Esophagus (tissue), 2 donors: ENCODE measurements at regions not wholly inside any gene's neighbourhood (a gene's known extent, or its start where the extent isn't known, plus 50 kb on each side); places are given as distances from the start of the nearest gene placed in this dataset.

ENCODE experiments used
- H3K27ac ChIP-seq, 2 donors: one replicate each; pipeline ENCODE4 v1.5.1; 2013; ENCODE audit warnings: low read depth in 2 of 2, mild to moderate bottlenecking in 2 of 2, inconsistent platforms in 1 of 2, low read length in 1 of 2, moderate library complexity in 1 of 2
- H3K27me3 ChIP-seq, 2 donors: one replicate each; pipeline ENCODE4 v1.6.1; 2013; ENCODE audit warnings: low read length in 2 of 2, control low read depth in 1 of 2, mild to moderate bottlenecking in 1 of 2; ENCODE audit not compliant: insufficient read depth in 2 of 2, control insufficient read depth in 1 of 2
- H3K36me3 ChIP-seq, 2 donors: one replicate each; pipeline ENCODE4 v1.6.1; 2013; ENCODE audit warnings: low read length in 1 of 2; ENCODE audit not compliant: control insufficient read depth in 2 of 2, insufficient read depth in 2 of 2
- H3K4me1 ChIP-seq, 2 donors: one replicate each; pipeline ENCODE4 v1.6.1; 2013; ENCODE audit warnings: low read length in 1 of 2; ENCODE audit not compliant: control insufficient read depth in 2 of 2, insufficient read depth in 2 of 2
- H3K4me3 ChIP-seq, 2 donors: one replicate each; pipeline ENCODE4 v1.5.1; 2013; ENCODE audit warnings: low read length in 2 of 2, mild to moderate bottlenecking in 2 of 2, low read depth in 1 of 2, moderate library complexity in 1 of 2
- H3K9me3 ChIP-seq, 2 donors: one replicate each; pipeline ENCODE4 v1.6.1; 2013; ENCODE audit warnings: mild to moderate bottlenecking in 2 of 2, low read depth in 1 of 2, low read length in 1 of 2, moderate library complexity in 1 of 2; ENCODE audit not compliant: control insufficient read depth in 2 of 2, insufficient read depth in 1 of 2
- WGBS, 2 donors: extraction: QIAGEN DNeasy Blood & Tissue Kit; methylation state at CpG; one replicate each; pipeline ENCODE4 v1.1.7; 2013; 5-methylcytosine and 5-hydroxymethylcytosine counted together
- donor health status: healthy with polysubstance abuse.
- donor health status: Bipolar disorder and iron deficiency.

- no peak overlapping the region for H3K4me3 ChIP-seq
- H3K4me1 ChIP-seq: no peaks in the 10 kb centered on the region
- no peak overlapping the region for H3K27ac ChIP-seq
- H3K36me3 ChIP-seq: no peaks in the 10 kb centered on the region
- no peaks in the 10 kb centered on the region for H3K9me3 ChIP-seq
- H3K27me3 ChIP-seq: no peaks in the 10 kb centered on the region
Measured at GRCh38 chr4:137253949-137254348, 278.3 kb downstream of the PCDH18 start.

GRCh38 chr4:137249112-137249511, 283.2 kb downstream of the PCDH18 start:
- no peaks in the 10 kb centered on the region for H3K27me3 ChIP-seq
- no peak overlapping the region for H3K27ac ChIP-seq
- H3K4me3 ChIP-seq: no peak overlapping the region
- WGBS, 2 donors: 71 to 74% methylated on average over 2 of the region's 2 CpGs
- no peaks in the 10 kb centered on the region for H3K4me1 ChIP-seq
- no peaks in the 10 kb centered on the region for H3K9me3 ChIP-seq
- H3K36me3 ChIP-seq: no peaks in the 10 kb centered on the region

- Histone ChIP-seq H3K36me3 (no peaks in the 10 kb centered on the region), H3K4me3 (no peak overlapping the region)
Measured at GRCh38 chr4:137238456-137239162, 293.7 kb downstream of the PCDH18 start.

GRCh38 chr4:137226900-137227299, 305.4 kb downstream of the PCDH18 start:
- 61 to 71% methylated on average over 2 of the region's 2 CpGs for WGBS, 2 donors
- H3K4me1 ChIP-seq: no peaks in the 10 kb centered on the region
- H3K4me3 ChIP-seq: no peak overlapping the region
- H3K36me3 ChIP-seq: no peaks in the 10 kb centered on the region
- H3K9me3 ChIP-seq: no peaks in the 10 kb centered on the region
- no peaks in the 10 kb centered on the region for H3K27me3 ChIP-seq
- H3K27ac ChIP-seq: no peak overlapping the region

More at GRCh38 chr4:137238456-137239162, 293.7 kb downstream of the PCDH18 start:
- Histone ChIP-seq H3K27me3 (no peaks in the 10 kb centered on the region), H3K9me3 (no peaks in the 10 kb centered on the region), H3K4me1 (no peaks in the 10 kb centered on the region), H3K27ac (no peak overlapping the region)
- 59 to 75% methylated on average over 6 of the region's 6 CpGs for WGBS, 2 donors

- H3K4me3 ChIP-seq: no peak overlapping the region
- H3K9me3 ChIP-seq: no peaks in the 10 kb centered on the region
- H3K36me3 ChIP-seq: no peaks in the 10 kb centered on the region
- no peak overlapping the region for H3K27ac ChIP-seq
- H3K27me3 ChIP-seq: no peaks in the 10 kb centered on the region
- 55 to 57% methylated on average over 2 of the region's 2 CpGs for WGBS, 2 donors
- no peaks in the 10 kb centered on the region for H3K4me1 ChIP-seq
Measured at GRCh38 chr4:137226221-137226620, 306.1 kb downstream of the PCDH18 start.

GRCh38 chr4:137213372-137214173, 318.7 kb downstream of the PCDH18 start:
- no peaks in the 10 kb centered on the region for H3K27me3 ChIP-seq
- no peaks in the 10 kb centered on the region for H3K36me3 ChIP-seq
- no peaks in the 10 kb centered on the region for H3K9me3 ChIP-seq
- H3K27ac ChIP-seq: no peak overlapping the region
- H3K4me1 ChIP-seq: no peaks in the 10 kb centered on the region
- H3K4me3 ChIP-seq: no peak overlapping the region
- WGBS, 2 donors: 81 to 83% methylated on average over 4 of the region's 4 CpGs

GRCh38 chr4:137212601-137213000, 319.7 kb downstream of the PCDH18 start:
- no peak overlapping the region for H3K27ac ChIP-seq
- H3K4me3 ChIP-seq: no peak overlapping the region
- no peaks in the 10 kb centered on the region for H3K27me3 ChIP-seq
- no peaks in the 10 kb centered on the region for H3K4me1 ChIP-seq
- no peaks in the 10 kb centered on the region for H3K36me3 ChIP-seq
- H3K9me3 ChIP-seq: no peaks in the 10 kb centered on the region

- Histone ChIP-seq H3K27me3 (no peaks in the 10 kb centered on the region), H3K9me3 (no peaks in the 10 kb centered on the region), H3K4me1 (no peaks in the 10 kb centered on the region), H3K36me3 (no peaks in the 10 kb centered on the region), H3K27ac (no peak overlapping the region), H3K4me3 (no peak overlapping the region)
- 83% methylated on average over 2 of the region's 2 CpGs for WGBS, 2 donors
Measured at GRCh38 chr4:137209240-137209639, 323.1 kb downstream of the PCDH18 start.

GRCh38 chr4:137206781-137207180, 325.5 kb downstream of the PCDH18 start:
- 0 to 7% methylated on average over 1 of the region's 1 CpG for WGBS, 2 donors

GRCh38 chr4:137203601-137204000, 328.7 kb downstream of the PCDH18 start:
- 56 to 66% methylated on average over 2 of the region's 2 CpGs for WGBS, 2 donors
- Histone ChIP-seq H3K4me3 (no peak overlapping the region), H3K9me3 (no peaks in the 10 kb centered on the region), H3K27ac (no peak overlapping the region), H3K27me3 (no peaks in the 10 kb centered on the region), H3K36me3 (no peaks in the 10 kb centered on the region), H3K4me1 (no peaks in the 10 kb centered on the region)

More at GRCh38 chr4:137206781-137207180, 325.5 kb downstream of the PCDH18 start:
- no peaks in the 10 kb centered on the region for H3K4me1 ChIP-seq
- no peaks in the 10 kb centered on the region for H3K9me3 ChIP-seq
- no peak overlapping the region for H3K27ac ChIP-seq
- H3K4me3 ChIP-seq: no peak overlapping the region
- no peaks in the 10 kb centered on the region for H3K36me3 ChIP-seq
- H3K27me3 ChIP-seq: no peaks in the 10 kb centered on the region
